ENCODE measurements at regions not wholly inside any gene's neighbourhood (a gene's known extent, or its start where the extent isn't known, plus 50 kb on each side); places are given as distances from the start of the nearest gene placed in this dataset.

- H3K4me1 ChIP-seq (ENCODE audit: control insufficient read depth in 2 of 2, insufficient read depth in 2 of 2, low read length in 2 of 2) = peaks cover 3% of the 10 kb centered on the region in 2 donors
- no peaks in the 10 kb centered on the region for H3K9me3 ChIP-seq (ENCODE audit: control insufficient read depth in 2 of 2, low read length in 2 of 2)
- H3K36me3 ChIP-seq (ENCODE audit: control insufficient read depth in 2 of 2, insufficient read depth in 2 of 2, low read length in 2 of 2) = no peaks in the 10 kb centered on the region
- H3K27me3 ChIP-seq (ENCODE audit: control insufficient read depth in 2 of 2, insufficient read depth in 2 of 2, low read length in 2 of 2) = no peaks in the 10 kb centered on the region
- no peak overlapping the region for H3K4me3 ChIP-seq (ENCODE audit: low read length in 2 of 2)
- H3K9ac ChIP-seq (ENCODE audit: low read depth in 1 of 2, low read length in 2 of 2) = no peak overlapping the region
- no peak overlapping the region for H3K27ac ChIP-seq (ENCODE audit: low read depth in 2 of 2, low read length in 2 of 2)
Measured at GRCh38 chr3:177318559-177318958, 121.3 kb upstream of the TBL1XR1 start.

- H3K9ac ChIP-seq (ENCODE audit: low read depth in 1 of 2, low read length in 2 of 2) = no peak overlapping the region
- no peaks in the 10 kb centered on the region for H3K36me3 ChIP-seq (ENCODE audit: control insufficient read depth in 2 of 2, insufficient read depth in 2 of 2, low read length in 2 of 2)
- H3K9me3 ChIP-seq (ENCODE audit: control insufficient read depth in 2 of 2, low read length in 2 of 2) = no peaks in the 10 kb centered on the region
- H3K27me3 ChIP-seq (ENCODE audit: control insufficient read depth in 2 of 2, insufficient read depth in 2 of 2, low read length in 2 of 2) = no peaks in the 10 kb centered on the region
- no peak overlapping the region for H3K4me3 ChIP-seq (ENCODE audit: low read length in 2 of 2)
- H3K27ac ChIP-seq (ENCODE audit: low read depth in 2 of 2, low read length in 2 of 2) = no peak overlapping the region
- H3K4me1 ChIP-seq (ENCODE audit: control insufficient read depth in 2 of 2, insufficient read depth in 2 of 2, low read length in 2 of 2) = peaks cover 3% of the 10 kb centered on the region in 2 donors
Measured at GRCh38 chr3:177320765-177321247, 123.5 kb upstream of the TBL1XR1 start.

GRCh38 chr3:177321819-177322218 lies 124.5 kb upstream of the TBL1XR1 start:
- Histone ChIP-seq H3K27ac (ENCODE audit: low read depth in 2 of 2, low read length in 2 of 2) (no peak overlapping the region), H3K9ac (ENCODE audit: low read depth in 1 of 2, low read length in 2 of 2) (no peak overlapping the region), H3K4me3 (ENCODE audit: low read length in 2 of 2) (no peak overlapping the region), H3K9me3 (ENCODE audit: control insufficient read depth in 2 of 2, low read length in 2 of 2) (no peaks in the 10 kb centered on the region), H3K27me3 (ENCODE audit: control insufficient read depth in 2 of 2, insufficient read depth in 2 of 2, low read length in 2 of 2) (no peaks in the 10 kb centered on the region), H3K4me1 (ENCODE audit: control insufficient read depth in 2 of 2, insufficient read depth in 2 of 2, low read length in 2 of 2) (peaks cover 3% of the 10 kb centered on the region in 2 donors), H3K36me3 (ENCODE audit: control insufficient read depth in 2 of 2, insufficient read depth in 2 of 2, low read length in 2 of 2) (no peaks in the 10 kb centered on the region)

GRCh38 chr3:177322881-177323280 lies 125.6 kb upstream of the TBL1XR1 start:
- no peaks in the 10 kb centered on the region for H3K36me3 ChIP-seq (ENCODE audit: control insufficient read depth in 2 of 2, insufficient read depth in 2 of 2, low read length in 2 of 2)
- H3K27me3 ChIP-seq (ENCODE audit: control insufficient read depth in 2 of 2, insufficient read depth in 2 of 2, low read length in 2 of 2) = no peaks in the 10 kb centered on the region
- no peaks in the 10 kb centered on the region for H3K9me3 ChIP-seq (ENCODE audit: control insufficient read depth in 2 of 2, low read length in 2 of 2)
- no peak overlapping the region for H3K4me3 ChIP-seq (ENCODE audit: low read length in 2 of 2)
- H3K9ac ChIP-seq (ENCODE audit: low read depth in 1 of 2, low read length in 2 of 2) = no peak overlapping the region
- H3K27ac ChIP-seq (ENCODE audit: low read depth in 2 of 2, low read length in 2 of 2) = no peak overlapping the region
- H3K4me1 ChIP-seq (ENCODE audit: control insufficient read depth in 2 of 2, insufficient read depth in 2 of 2, low read length in 2 of 2) = peaks cover 3% of the 10 kb centered on the region in 2 donors

GRCh38 chr3:177329854-177330253 lies 132.6 kb upstream of the TBL1XR1 start:
- Histone ChIP-seq H3K9ac (ENCODE audit: low read depth in 1 of 2, low read length in 2 of 2) (no peak overlapping the region), H3K36me3 (ENCODE audit: control insufficient read depth in 2 of 2, insufficient read depth in 2 of 2, low read length in 2 of 2) (no peaks in the 10 kb centered on the region), H3K9me3 (ENCODE audit: control insufficient read depth in 2 of 2, low read length in 2 of 2) (no peaks in the 10 kb centered on the region), H3K27me3 (ENCODE audit: control insufficient read depth in 2 of 2, insufficient read depth in 2 of 2, low read length in 2 of 2) (no peaks in the 10 kb centered on the region), H3K27ac (ENCODE audit: low read depth in 2 of 2, low read length in 2 of 2) (no peak overlapping the region), H3K4me3 (ENCODE audit: low read length in 2 of 2) (no peak overlapping the region), H3K4me1 (ENCODE audit: control insufficient read depth in 2 of 2, insufficient read depth in 2 of 2, low read length in 2 of 2) (peaks cover 3 to 5% of the 10 kb centered on the region in 2 donors)

GRCh38 chr3:177330779-177331178 lies 133.5 kb upstream of the TBL1XR1 start:
- H3K27ac ChIP-seq (ENCODE audit: low read depth in 2 of 2, low read length in 2 of 2) = no peak overlapping the region

GRCh38 chr3:177331203-177331835 lies 134.0 kb upstream of the TBL1XR1 start:
- no peak overlapping the region for H3K9ac ChIP-seq (ENCODE audit: low read depth in 1 of 2, low read length in 2 of 2)
- no peak overlapping the region for H3K4me3 ChIP-seq (ENCODE audit: low read length in 2 of 2)
- H3K9me3 ChIP-seq (ENCODE audit: control insufficient read depth in 2 of 2, low read length in 2 of 2) = no peaks in the 10 kb centered on the region
- peaks cover 8 to 15% of the 10 kb centered on the region in 2 donors for H3K4me1 ChIP-seq (ENCODE audit: control insufficient read depth in 2 of 2, insufficient read depth in 2 of 2, low read length in 2 of 2)
- no peaks in the 10 kb centered on the region for H3K27me3 ChIP-seq (ENCODE audit: control insufficient read depth in 2 of 2, insufficient read depth in 2 of 2, low read length in 2 of 2)
- H3K36me3 ChIP-seq (ENCODE audit: control insufficient read depth in 2 of 2, insufficient read depth in 2 of 2, low read length in 2 of 2) = no peaks in the 10 kb centered on the region
- H3K27ac ChIP-seq (ENCODE audit: low read depth in 2 of 2, low read length in 2 of 2) = no peak overlapping the region

More at GRCh38 chr3:177330779-177331178, 133.5 kb upstream of the TBL1XR1 start:
- no peak overlapping the region for H3K4me3 ChIP-seq (ENCODE audit: low read length in 2 of 2)
- H3K9me3 ChIP-seq (ENCODE audit: control insufficient read depth in 2 of 2, low read length in 2 of 2) = no peaks in the 10 kb centered on the region
- no peak overlapping the region for H3K9ac ChIP-seq (ENCODE audit: low read depth in 1 of 2, low read length in 2 of 2)
- no peaks in the 10 kb centered on the region for H3K27me3 ChIP-seq (ENCODE audit: control insufficient read depth in 2 of 2, insufficient read depth in 2 of 2, low read length in 2 of 2)
- H3K4me1 ChIP-seq (ENCODE audit: control insufficient read depth in 2 of 2, insufficient read depth in 2 of 2, low read length in 2 of 2) = peaks cover 8 to 10% of the 10 kb centered on the region in 2 donors
- H3K36me3 ChIP-seq (ENCODE audit: control insufficient read depth in 2 of 2, insufficient read depth in 2 of 2, low read length in 2 of 2) = no peaks in the 10 kb centered on the region

GRCh38 chr3:177332955-177333354 lies 135.7 kb upstream of the TBL1XR1 start:
- no peak overlapping the region for H3K9ac ChIP-seq (ENCODE audit: low read depth in 1 of 2, low read length in 2 of 2)
- H3K4me1 ChIP-seq (ENCODE audit: control insufficient read depth in 2 of 2, insufficient read depth in 2 of 2, low read length in 2 of 2) = peaks cover 18 to 28% of the 10 kb centered on the region in 2 donors

GRCh38 chr3:177333533-177334520 lies 136.5 kb upstream of the TBL1XR1 start:
- H3K9me3 ChIP-seq (ENCODE audit: control insufficient read depth in 2 of 2, low read length in 2 of 2) = no peaks in the 10 kb centered on the region
- no peaks in the 10 kb centered on the region for H3K27me3 ChIP-seq (ENCODE audit: control insufficient read depth in 2 of 2, insufficient read depth in 2 of 2, low read length in 2 of 2)
- H3K4me1 ChIP-seq (ENCODE audit: control insufficient read depth in 2 of 2, insufficient read depth in 2 of 2, low read length in 2 of 2) = peaks cover 21 to 36% of the 10 kb centered on the region in 2 donors
- H3K9ac ChIP-seq (ENCODE audit: low read depth in 1 of 2, low read length in 2 of 2) = no peak overlapping the region
- no peak overlapping the region for H3K27ac ChIP-seq (ENCODE audit: low read depth in 2 of 2, low read length in 2 of 2)
- no peaks in the 10 kb centered on the region for H3K36me3 ChIP-seq (ENCODE audit: control insufficient read depth in 2 of 2, insufficient read depth in 2 of 2, low read length in 2 of 2)
- H3K4me3 ChIP-seq (ENCODE audit: low read length in 2 of 2) = no peak overlapping the region

More at GRCh38 chr3:177332955-177333354, 135.7 kb upstream of the TBL1XR1 start:
- no peak overlapping the region for H3K27ac ChIP-seq (ENCODE audit: low read depth in 2 of 2, low read length in 2 of 2)
- no peaks in the 10 kb centered on the region for H3K36me3 ChIP-seq (ENCODE audit: control insufficient read depth in 2 of 2, insufficient read depth in 2 of 2, low read length in 2 of 2)
- no peak overlapping the region for H3K4me3 ChIP-seq (ENCODE audit: low read length in 2 of 2)
- no peaks in the 10 kb centered on the region for H3K27me3 ChIP-seq (ENCODE audit: control insufficient read depth in 2 of 2, insufficient read depth in 2 of 2, low read length in 2 of 2)
- H3K9me3 ChIP-seq (ENCODE audit: control insufficient read depth in 2 of 2, low read length in 2 of 2) = no peaks in the 10 kb centered on the region

GRCh38 chr3:177334803-177335202 lies 137.5 kb upstream of the TBL1XR1 start:
- H3K4me1 ChIP-seq (ENCODE audit: control insufficient read depth in 2 of 2, insufficient read depth in 2 of 2, low read length in 2 of 2) = peaks cover 23 to 42% of the 10 kb centered on the region in 2 donors
- H3K36me3 ChIP-seq (ENCODE audit: control insufficient read depth in 2 of 2, insufficient read depth in 2 of 2, low read length in 2 of 2) = no peaks in the 10 kb centered on the region
- H3K27ac ChIP-seq (ENCODE audit: low read depth in 2 of 2, low read length in 2 of 2) = no peak overlapping the region
- H3K9ac ChIP-seq (ENCODE audit: low read depth in 1 of 2, low read length in 2 of 2) = no peak overlapping the region
- H3K27me3 ChIP-seq (ENCODE audit: control insufficient read depth in 2 of 2, insufficient read depth in 2 of 2, low read length in 2 of 2) = no peaks in the 10 kb centered on the region
- H3K9me3 ChIP-seq (ENCODE audit: control insufficient read depth in 2 of 2, low read length in 2 of 2) = no peaks in the 10 kb centered on the region
- no peak overlapping the region for H3K4me3 ChIP-seq (ENCODE audit: low read length in 2 of 2)
